IMR-90 (cell line): ENCODE measurements at regions not wholly inside any gene's neighbourhood (a gene's known extent, or its start where the extent isn't known, plus 50 kb on each side); places are given as distances from the start of the nearest gene placed in this dataset.

ENCODE experiments used
- ATAC-seq: fragments of 200-7000 bp; cut with Tn5 transposase; 2 replicates; pipeline ENCODE4 v1.9.1; 2020; ENCODE audit warnings: low read depth, mild to moderate bottlenecking, moderate library complexity
- BruUV-seq: library from RNA; stranded (reverse); fragments of 400-500 nt; replicated peaks from 2 replicates; lab custom pipeline; 2021; lab: Mats Ljungman, UMichigan
- CTCF ChIA-PET: fragments of 300-600 bp; formaldehyde crosslinking; extraction: SDS; loops from one replicate; lab custom pipeline; 2021; ENCODE audit warnings: antibody characterized with exemption; lab: Yijun Ruan, JAX
- POLR2A ChIA-PET: fragments of 300-600 bp; sonication (Branson Sonifier 250); formaldehyde crosslinking; loops from one replicate; lab custom pipeline; 2022; ENCODE audit warnings: antibody characterized with exemption; ENCODE audit not compliant: unreplicated experiment; lab: Charles Lee
- DNase-seq: peaks from one replicate; pipeline ENCODE4 v3.0.0; 2013
- H2AFZ ChIP-seq: replicated peaks from 2 replicates; pipeline ENCODE3; 2013; ENCODE audit warnings: low read length, mild to moderate bottlenecking; ENCODE audit not compliant: poor library complexity
- H2AK5ac ChIP-seq: 2 replicates; pipeline ENCODE4 v1.6.1; 2013; ENCODE audit warnings: low read depth, low read length, inconsistent platforms
- H2AK9ac ChIP-seq: replicated peaks from 2 replicates; pipeline ENCODE3; 2013; ENCODE audit warnings: mild to moderate bottlenecking, low read depth, low read length, moderate library complexity; ENCODE audit not compliant: poor library complexity
- H2BK120ac ChIP-seq: 2 replicates; pipeline ENCODE4 v1.6.1; 2013; ENCODE audit warnings: low read depth, low read length, inconsistent platforms
- H2BK15ac ChIP-seq: 3 replicates; pipeline ENCODE4 v1.6.1; 2013; ENCODE audit warnings: low read depth, low read length, inconsistent platforms
- H2BK20ac ChIP-seq: 2 replicates; pipeline ENCODE4 v1.6.1; 2013; ENCODE audit warnings: low read depth, mild to moderate bottlenecking, inconsistent platforms, low read length, moderate library complexity
- H2BK5ac ChIP-seq: 2 replicates; pipeline ENCODE4 v1.6.1; 2013; ENCODE audit warnings: mild to moderate bottlenecking, low read depth, low read length, inconsistent platforms; ENCODE audit not compliant: poor library complexity, severe bottlenecking
- H3K14ac ChIP-seq: replicated peaks from 2 replicates; pipeline ENCODE4 v1.6.1; 2013; ENCODE audit warnings: low read depth, low read length, inconsistent platforms
- H3K18ac ChIP-seq: 2 replicates; pipeline ENCODE4 v1.6.1; 2013; ENCODE audit warnings: low read depth, low read length, control low read depth
- H3K23ac ChIP-seq: 2 replicates; pipeline ENCODE4 v1.6.1; 2013; ENCODE audit warnings: low read depth, low read length, inconsistent platforms
- H3K27ac ChIP-seq: 2 replicates; pipeline ENCODE4 v1.5.1; 2013; ENCODE audit warnings: mild to moderate bottlenecking, control low read depth, low read length; ENCODE audit not compliant: insufficient read depth
- H3K27me3 ChIP-seq: 2 replicates; pipeline ENCODE4 v1.6.1; 2013; ENCODE audit warnings: low read length; ENCODE audit not compliant: control insufficient read depth, insufficient read depth
- H3K36me3 ChIP-seq: 2 replicates; pipeline ENCODE4 v1.6.1; 2013; ENCODE audit warnings: low read length, mixed read lengths; ENCODE audit not compliant: control insufficient read depth, insufficient read depth
- H3K4ac ChIP-seq: 2 replicates; pipeline ENCODE4 v1.6.1; 2013; ENCODE audit warnings: low read depth, low read length, inconsistent platforms
- H3K4me1 ChIP-seq: 2 replicates; pipeline ENCODE4 v1.6.1; 2013; ENCODE audit warnings: low read length, mixed read lengths; ENCODE audit not compliant: control insufficient read depth, insufficient read depth
- H3K4me2 ChIP-seq: 2 replicates; pipeline ENCODE4 v1.6.1; 2013; ENCODE audit warnings: low read depth, mild to moderate bottlenecking, control low read depth, low read length, moderate library complexity
- H3K4me3 ChIP-seq: 2 replicates; pipeline ENCODE4 v1.5.1; 2013; ENCODE audit warnings: low read depth, mild to moderate bottlenecking, control low read depth, low read length, moderate library complexity; ENCODE audit not compliant: insufficient read depth
- H3K56ac ChIP-seq: 2 replicates; pipeline ENCODE4 v1.6.1; 2013; ENCODE audit warnings: low read length, inconsistent platforms; ENCODE audit not compliant: insufficient read depth; ENCODE audit errors: extremely low read depth
- H3K79me1 ChIP-seq, 2 experiments: 2 replicates each; pipeline ENCODE4 v1.6.1; 2013; ENCODE audit warnings: low read length in 2 of 2, inconsistent platforms in 1 of 2, low read depth in 1 of 2
- H3K9ac ChIP-seq: 2 replicates; pipeline ENCODE4 v1.6.1; 2013; ENCODE audit warnings: low read depth, low read length, control low read depth
- H3K9me1 ChIP-seq: 2 replicates; pipeline ENCODE4 v1.6.1; 2013; ENCODE audit warnings: low read length, inconsistent platforms; ENCODE audit not compliant: insufficient read depth
- H3K9me3 ChIP-seq: 2 replicates; pipeline ENCODE4 v1.6.1; 2013; ENCODE audit warnings: low read length; ENCODE audit not compliant: control insufficient read depth, insufficient read depth
- H4K20me1 ChIP-seq: 2 replicates; pipeline ENCODE4 v1.6.1; 2013; ENCODE audit warnings: low read length, inconsistent platforms; ENCODE audit not compliant: insufficient read depth
- H4K5ac ChIP-seq: 2 replicates; pipeline ENCODE4 v1.6.1; 2013; ENCODE audit warnings: mild to moderate bottlenecking, low read depth, low read length, control low read depth
- H4K8ac ChIP-seq, 2 experiments: 2 replicates each; pipeline ENCODE4 v1.6.1; 2013; ENCODE audit warnings: low read depth in 2 of 2, low read length in 2 of 2, control low read depth in 1 of 2, inconsistent platforms in 1 of 2
- H4K91ac ChIP-seq: 2 replicates; pipeline ENCODE4 v1.6.1; 2013; ENCODE audit warnings: low read depth, low read length, inconsistent platforms; ENCODE audit not compliant: insufficient read depth
- BHLHE40 ChIP-seq: fragments of 150-350 bp; IDR thresholded peaks from 2 replicates; pipeline ENCODE4 v1.6.1; 2016; ENCODE audit warnings: mild to moderate bottlenecking, low read depth, low read length
- CEBPB ChIP-seq: IDR thresholded peaks from 2 replicates; pipeline ENCODE4 v1.6.1; 2012; ENCODE audit warnings: low read depth, low read length, improper control_type of control experiment
- CHD1 ChIP-seq: IDR thresholded peaks from 2 replicates; pipeline ENCODE4 v1.6.1; 2012; ENCODE audit warnings: low read depth, low read length, improper control_type of control experiment
- ELK1 ChIP-seq: fragments of 150-350 bp; IDR thresholded peaks from 2 replicates; pipeline ENCODE4 v1.6.1; 2016; ENCODE audit warnings: low read depth, mild to moderate bottlenecking, low read length, moderate library complexity, borderline replicate concordance
- FOS ChIP-seq: fragments of 150-350 bp; IDR thresholded peaks from 2 replicates; pipeline ENCODE4 v1.6.1; 2016; ENCODE audit warnings: low read depth, low read length
- MAFK ChIP-seq: IDR thresholded peaks from 2 replicates; pipeline ENCODE4 v1.6.1; 2012; ENCODE audit warnings: low read depth, low read length, improper control_type of control experiment
- MAZ ChIP-seq: IDR thresholded peaks from 2 replicates; pipeline ENCODE4 v1.6.1; 2012; ENCODE audit warnings: low read depth, mild to moderate bottlenecking, low read length, improper control_type of control experiment, moderate library complexity, borderline replicate concordance
- MXI1 ChIP-seq: IDR thresholded peaks from 2 replicates; pipeline ENCODE4 v1.6.1; 2012; ENCODE audit warnings: low read depth, mild to moderate bottlenecking, low read length, moderate library complexity, borderline replicate concordance
- NFE2L2 ChIP-seq: fragments of 150-350 bp; IDR thresholded peaks from 2 replicates; pipeline ENCODE4 v1.6.1; 2016; ENCODE audit warnings: low read depth, mild to moderate bottlenecking, low read length
- POLR2A ChIP-seq: IDR thresholded peaks from 2 replicates; pipeline ENCODE4 v1.6.1; 2012; ENCODE audit warnings: mild to moderate bottlenecking, low read depth, low read length
- RAD21 ChIP-seq: IDR thresholded peaks from 2 replicates; pipeline ENCODE4 v1.6.1; 2012; ENCODE audit warnings: low read length, improper control_type of control experiment
- RCOR1 ChIP-seq: IDR thresholded peaks from 2 replicates; pipeline ENCODE4 v1.6.1; 2012; ENCODE audit warnings: mild to moderate bottlenecking, low read length, improper control_type of control experiment; ENCODE audit not compliant: insufficient replicate concordance
- RFX5 ChIP-seq: IDR thresholded peaks from 2 replicates; pipeline ENCODE4 v1.8.0; 2012; ENCODE audit warnings: low read depth, mild to moderate bottlenecking, low read length, moderate library complexity
- SMC3 ChIP-seq: fragments of 150-350 bp; IDR thresholded peaks from 2 replicates; pipeline ENCODE4 v1.6.1; 2016; ENCODE audit warnings: low read depth, mild to moderate bottlenecking, antibody characterized with exemption, low read length, moderate library complexity
- WGBS, 2 experiments: methylation state at CpG; one replicate each; pipeline versions ENCODE4 v1.1.5 to v1.1.7; 2013; ENCODE audit warnings: missing lambda C conversion rate in 2 of 2; ENCODE audit not compliant: insufficient read length in 1 of 2; ENCODE audit errors: extremely low coverage in 2 of 2; 5-methylcytosine and 5-hydroxymethylcytosine counted together
- dilution Hi-C: fragments of 300-500 bp; cut with HindIII; formaldehyde crosslinking; loops from one replicate; pipeline ENCODE4 v1.14.3; 2018; ENCODE audit warnings: low sequenced_read_pairs; ENCODE audit not compliant: unreplicated experiment
- in situ Hi-C: fragments of 300-500 bp; cut with MboI; formaldehyde crosslinking; loops from 3 replicates; pipeline ENCODE4 v1.14.3; 2019; ENCODE audit warnings: low sequenced_read_pairs, inconsistent platforms, mixed read lengths
- intact Hi-C: fragments of 100-400 bp; cut with micrococcal nuclease; formaldehyde crosslinking; loops from 2 replicates; pipeline ENCODE4 v1.10.0; 2022
- TF ChIP-seq, protein P1 (sequence below): conservative IDR thresholded peaks from 2 replicates; pipeline ENCODE4 v1.5.1; 2012; ENCODE audit warnings: mild to moderate bottlenecking, low read depth, low read length, improper control_type of control experiment
- TF ChIP-seq, protein P2 (sequence below): fragments of 150-350 bp; IDR thresholded peaks from 2 replicates; pipeline ENCODE4 v1.6.1; 2017; ENCODE audit warnings: mild to moderate bottlenecking, antibody characterized with exemption, low read length, low read depth

DNA sequence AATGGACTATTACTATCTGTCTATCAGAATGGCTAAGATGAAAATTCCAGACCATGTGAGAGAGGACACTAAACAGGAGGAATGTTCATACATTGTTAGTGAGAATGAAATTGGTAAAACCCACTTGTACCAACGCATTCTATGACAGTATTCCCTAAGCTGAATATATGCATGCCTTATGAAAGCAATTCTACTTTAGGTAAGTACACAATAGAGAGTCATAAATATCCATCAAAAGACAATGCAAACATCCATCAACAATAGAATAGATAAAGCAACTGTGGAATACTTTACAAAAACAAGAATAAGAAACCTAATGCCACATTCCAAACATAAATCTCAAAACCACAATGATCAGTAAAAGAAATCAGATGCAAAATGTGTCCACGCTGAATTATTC is 529.3 kb downstream of the ANKRD50 start:
- ChIA-PET POLR2A (no interaction called here), CTCF (interaction anchor here (1.4 kb wide), 1 partner anchor 11 kb away, joined by 3 read pairs; no protein-coding TSS in a partner anchor)
- Histone ChIP-seq H2BK5ac (no peak overlapping the region), H3K27ac (no peak overlapping the region), H3K4me3 (no peak overlapping the region), H3K4me1 (peaks cover 11% of the 10 kb centered on the region), H4K8ac (no peak overlapping the region), H4K91ac (no peak overlapping the region), H3K9me1 (peaks cover 11% of the 10 kb centered on the region), H3K18ac (no peak overlapping the region), H2BK15ac (no peak overlapping the region), H3K9me3 (no peaks in the 10 kb centered on the region), H4K20me1 (no peaks in the 10 kb centered on the region; the same call in 1 of the 2 replicates), H2BK120ac (no peak overlapping the region), H3K27me3 (no peaks in the 10 kb centered on the region), H3K9ac (no peak overlapping the region), H2AK9ac (no peak overlapping the region), H3K4me2 (no peak overlapping the region), H4K5ac (no peak overlapping the region), H2AK5ac (no peak overlapping the region), H2AFZ (no peak overlapping the region), H3K56ac (no peak overlapping the region), H3K4ac (no peak overlapping the region), H3K14ac (no peak overlapping the region), H2BK20ac (no peak overlapping the region), H3K79me1 (no peaks in the 10 kb centered on the region), H3K36me3 (no peaks in the 10 kb centered on the region), H3K23ac (no peak overlapping the region)
- no peak for DNase-seq
- ATAC-seq: no peak
- dilution Hi-C loops: no loop called here
- no TSS peak for BruUV-seq
- in situ Hi-C loops: no loop called here
- WGBS, 2 experiments: no CpG with 5 or more reads among the region's 2 CpGs
- intact Hi-C loops: no loop called here
- no peak for TF ChIP-seq POLR2A
- TF ChIP-seq NFE2L2: no peak
- no peak for TF ChIP-seq SMC3
- TF ChIP-seq RFX5: no peak
- TF ChIP-seq, protein P1, sequence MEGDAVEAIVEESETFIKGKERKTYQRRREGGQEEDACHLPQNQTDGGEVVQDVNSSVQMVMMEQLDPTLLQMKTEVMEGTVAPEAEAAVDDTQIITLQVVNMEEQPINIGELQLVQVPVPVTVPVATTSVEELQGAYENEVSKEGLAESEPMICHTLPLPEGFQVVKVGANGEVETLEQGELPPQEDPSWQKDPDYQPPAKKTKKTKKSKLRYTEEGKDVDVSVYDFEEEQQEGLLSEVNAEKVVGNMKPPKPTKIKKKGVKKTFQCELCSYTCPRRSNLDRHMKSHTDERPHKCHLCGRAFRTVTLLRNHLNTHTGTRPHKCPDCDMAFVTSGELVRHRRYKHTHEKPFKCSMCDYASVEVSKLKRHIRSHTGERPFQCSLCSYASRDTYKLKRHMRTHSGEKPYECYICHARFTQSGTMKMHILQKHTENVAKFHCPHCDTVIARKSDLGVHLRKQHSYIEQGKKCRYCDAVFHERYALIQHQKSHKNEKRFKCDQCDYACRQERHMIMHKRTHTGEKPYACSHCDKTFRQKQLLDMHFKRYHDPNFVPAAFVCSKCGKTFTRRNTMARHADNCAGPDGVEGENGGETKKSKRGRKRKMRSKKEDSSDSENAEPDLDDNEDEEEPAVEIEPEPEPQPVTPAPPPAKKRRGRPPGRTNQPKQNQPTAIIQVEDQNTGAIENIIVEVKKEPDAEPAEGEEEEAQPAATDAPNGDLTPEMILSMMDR: no peak
- TF ChIP-seq RCOR1: no peak
- no peak for TF ChIP-seq RAD21
- no peak for TF ChIP-seq CHD1
- TF ChIP-seq MXI1: no peak
- no peak for TF ChIP-seq FOS
- no peak for TF ChIP-seq ELK1
- TF ChIP-seq CEBPB: no peak
- TF ChIP-seq MAZ: no peak
- TF ChIP-seq BHLHE40: no peak
- TF ChIP-seq MAFK: no peak
- TF ChIP-seq, protein P2, sequence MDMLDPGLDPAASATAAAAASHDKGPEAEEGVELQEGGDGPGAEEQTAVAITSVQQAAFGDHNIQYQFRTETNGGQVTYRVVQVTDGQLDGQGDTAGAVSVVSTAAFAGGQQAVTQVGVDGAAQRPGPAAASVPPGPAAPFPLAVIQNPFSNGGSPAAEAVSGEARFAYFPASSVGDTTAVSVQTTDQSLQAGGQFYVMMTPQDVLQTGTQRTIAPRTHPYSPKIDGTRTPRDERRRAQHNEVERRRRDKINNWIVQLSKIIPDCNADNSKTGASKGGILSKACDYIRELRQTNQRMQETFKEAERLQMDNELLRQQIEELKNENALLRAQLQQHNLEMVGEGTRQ: no peak
